ENCODE measurements at regions not wholly inside any gene's neighbourhood (a gene's known extent, or its start where the extent isn't known, plus 50 kb on each side); places are given as distances from the start of the nearest gene placed in this dataset.

- POLR2A ChIA-PET = no interaction called here
- no peak for DNase-seq (ENCODE audit: extremely low spot score)
- no peak for TF ChIP-seq CTCF (IDR thresholded peaks at IDR 0.05; ENCODE audit: control extremely low read depth, extremely low read depth, low read depth, missing control alignments)
- CTCF ChIA-PET = interaction anchor here (0.7 to 1.0 kb wide), 2 partner anchors 150 to 152 kb away, joined by 3 read pairs; partner anchors contain the start of gene ARRDC3
These were observed 150.6 kb downstream of the ARRDC3 start for GRCh38 chr5:91232523-91232922.

GRCh38 chr5:91229031-91229727 is 153.9 kb downstream of the ARRDC3 start:
- CTCF ChIA-PET = interaction anchor here (1.0 to 3.7 kb wide), 2 partner anchors 155 to 157 kb away, joined by 3 to 92 read pairs; partner anchors contain the start of gene ARRDC3
- POLR2A ChIA-PET = no interaction called here
- no peak for DNase-seq (ENCODE audit: extremely low spot score)
- no peak for TF ChIP-seq CTCF (IDR thresholded peaks at IDR 0.05; ENCODE audit: control extremely low read depth, extremely low read depth, low read depth, missing control alignments)

GRCh38 chr5:91228188-91228587 is 154.9 kb downstream of the ARRDC3 start:
- DNase-seq (ENCODE audit: extremely low spot score) = no peak
- CTCF ChIA-PET = interaction anchor here (0.9 to 3.7 kb wide), 5 partner anchors 8 to 191 kb away, joined by 3 to 92 read pairs (median 4); partner anchors contain the start of gene ARRDC3
- TF ChIP-seq CTCF (IDR thresholded peaks at IDR 0.05; ENCODE audit: control extremely low read depth, extremely low read depth, low read depth, missing control alignments) = no peak
- POLR2A ChIA-PET = no interaction called here

DNA sequence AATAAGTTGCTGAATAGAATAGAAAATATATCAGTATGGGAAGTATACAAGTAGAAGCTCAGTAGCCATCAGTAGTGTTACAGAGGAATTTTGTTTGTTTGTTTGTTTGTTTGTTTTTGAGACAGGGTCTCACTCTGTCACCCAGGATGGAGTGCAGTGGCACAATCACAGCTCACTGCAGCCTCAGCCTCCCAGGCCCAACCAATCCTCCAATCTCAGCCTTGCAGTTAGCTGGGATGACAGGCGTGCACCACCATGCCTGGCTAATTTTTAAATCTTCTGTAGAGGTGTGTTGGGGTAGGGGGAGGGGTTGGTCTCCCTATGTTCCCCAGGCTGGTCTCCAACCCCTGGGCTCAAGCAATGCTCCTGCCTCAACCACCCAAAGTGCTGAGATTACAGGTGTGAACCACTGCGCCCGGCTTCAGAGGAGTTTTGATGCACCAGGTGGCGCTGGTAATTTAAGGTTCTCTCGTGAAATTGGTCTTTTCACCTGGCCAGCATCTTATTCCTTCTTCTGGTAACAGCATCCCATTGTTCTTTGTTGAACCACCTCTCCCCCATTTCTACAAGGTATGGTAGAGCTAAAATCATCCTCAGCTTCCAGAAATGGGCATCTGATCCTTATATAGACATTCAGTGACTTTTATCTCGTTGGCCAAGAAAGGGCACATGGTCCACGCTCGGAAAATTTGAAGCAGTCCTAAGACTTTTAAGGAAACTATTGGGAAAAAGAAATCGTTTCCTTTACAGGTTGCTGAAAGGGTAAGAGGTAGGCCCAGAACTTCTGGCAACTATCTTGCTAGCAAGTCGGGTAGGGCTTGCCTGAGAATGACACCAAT is 157.1 kb downstream of the ARRDC3 start:
- TF ChIP-seq CTCF (IDR thresholded peaks at IDR 0.05; ENCODE audit: control extremely low read depth, extremely low read depth, low read depth, missing control alignments) = peak; percentile 61
- DNase-seq (ENCODE audit: extremely low spot score) = peak; percentile 37
- CTCF ChIA-PET = interaction anchor here (0.7 to 3.7 kb wide), 6 partner anchors 8 to 194 kb away, joined by 3 to 92 read pairs (median 4); partner anchors contain the start of gene ARRDC3
- POLR2A ChIA-PET = no interaction called here

DNA sequence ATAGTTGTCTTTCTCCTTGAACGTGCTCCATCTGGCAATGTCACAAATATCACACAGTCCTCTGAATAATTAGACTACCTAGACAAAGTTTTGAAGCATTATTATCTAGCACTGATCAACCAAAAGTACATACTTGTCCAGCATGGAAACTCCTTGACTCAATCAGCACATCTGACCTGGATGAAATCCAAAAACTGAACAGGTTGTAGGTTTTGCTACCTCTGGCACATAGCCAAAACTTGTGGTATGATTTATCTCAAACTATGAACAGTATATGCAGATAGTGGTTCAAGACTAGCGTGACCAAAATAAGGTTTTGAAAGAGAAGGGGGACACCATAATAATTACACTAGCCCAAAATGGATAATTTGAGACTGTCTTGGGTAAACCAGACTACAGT is 158.1 kb downstream of the ARRDC3 start:
- ChIA-PET POLR2A (no interaction called here), CTCF (interaction anchor here (1.2 to 3.0 kb wide), 2 partner anchors 160 to 208 kb away, joined by 3 to 24 read pairs; no protein-coding TSS in a partner anchor)
- TF ChIP-seq CTCF (IDR thresholded peaks at IDR 0.05; ENCODE audit: control extremely low read depth, extremely low read depth, low read depth, missing control alignments) = no peak

DNA sequence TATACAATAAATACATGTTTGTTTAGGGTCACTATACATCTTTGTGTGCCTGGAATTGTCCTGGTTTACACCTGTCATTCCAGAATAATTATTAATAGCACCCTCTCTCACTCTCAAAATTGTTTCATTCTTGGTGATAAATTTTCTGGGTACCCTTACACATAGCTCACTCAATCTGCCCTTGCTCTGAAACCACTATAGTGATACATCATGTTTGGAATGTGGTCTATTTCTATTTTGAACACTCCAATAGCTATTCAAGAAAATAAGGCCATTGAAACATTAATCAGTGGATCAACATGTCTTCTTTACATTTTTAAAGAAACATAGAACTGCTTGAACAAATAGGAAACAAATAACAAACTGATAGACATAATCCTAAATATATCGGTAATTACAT is 158.7 kb downstream of the ARRDC3 start:
- no peak for TF ChIP-seq CTCF (IDR thresholded peaks at IDR 0.05; ENCODE audit: control extremely low read depth, extremely low read depth, low read depth, missing control alignments)
- no peak for DNase-seq (ENCODE audit: extremely low spot score)
- ChIA-PET CTCF (interaction anchor here (1.2 to 3.0 kb wide), 3 partner anchors 32 to 208 kb away, joined by 3 to 24 read pairs (median 3); no protein-coding TSS in a partner anchor), POLR2A (no interaction called here)

More for the DNA sequence above, 158.1 kb downstream of the ARRDC3 start:
- no peak for DNase-seq (ENCODE audit: extremely low spot score)

Data from GM10248 (cell line).